GM03348 (cell line): ENCODE measurements at regions not wholly inside any gene's neighbourhood (a gene's known extent, or its start where the extent isn't known, plus 50 kb on each side); places are given as distances from the start of the nearest gene placed in this dataset.
A peak's percentile ranks its signal among the peaks of the same experiment; 100 is the strongest.

ENCODE experiments used
- DNase-seq: peaks from one replicate; pipeline ENCODE4 v3.0.0; 2012; ENCODE audit warnings: low spot score

- DNase-seq = no peak
Measured at GRCh38 chr20:7257692-7258466, 490.4 kb downstream of the BMP2 start.

GRCh38 chr20:7262803-7263202 is 495.3 kb downstream of the BMP2 start:
- DNase-seq = no peak

DNA sequence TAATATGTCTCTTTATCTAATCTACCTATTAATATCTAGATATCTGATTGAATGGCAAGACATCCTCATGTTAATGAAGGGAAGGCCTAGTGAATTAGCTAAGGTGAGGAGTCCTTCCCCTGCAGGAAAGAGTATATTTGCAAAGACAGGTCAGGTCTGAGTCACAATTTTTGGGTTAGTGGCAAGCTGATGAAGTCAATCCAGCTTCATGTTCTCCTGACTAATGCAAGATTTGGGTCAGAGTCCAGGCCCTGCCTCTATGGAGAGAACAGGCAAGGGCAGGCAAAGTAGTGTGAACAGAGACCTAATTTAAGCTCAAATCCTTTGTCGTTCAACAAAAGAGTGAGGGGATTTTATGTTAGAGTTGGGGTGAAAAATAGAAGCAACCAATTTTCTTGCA is 496.7 kb downstream of the BMP2 start:
- DNase-seq = no peak

- DNase-seq = no peak
Measured at GRCh38 chr20:7269452-7269851, 502.0 kb downstream of the BMP2 start.

GRCh38 chr20:7272512-7272911 is 505.0 kb downstream of the BMP2 start:
- no peak for DNase-seq

GRCh38 chr20:7274870-7275269 is 507.4 kb downstream of the BMP2 start:
- no peak for DNase-seq

- no peak for DNase-seq
Measured at GRCh38 chr20:7275645-7276237, 508.3 kb downstream of the BMP2 start.

- DNase-seq = peak; percentile 70
Measured at GRCh38 chr20:7285918-7286556, 518.6 kb downstream of the BMP2 start.

DNA sequence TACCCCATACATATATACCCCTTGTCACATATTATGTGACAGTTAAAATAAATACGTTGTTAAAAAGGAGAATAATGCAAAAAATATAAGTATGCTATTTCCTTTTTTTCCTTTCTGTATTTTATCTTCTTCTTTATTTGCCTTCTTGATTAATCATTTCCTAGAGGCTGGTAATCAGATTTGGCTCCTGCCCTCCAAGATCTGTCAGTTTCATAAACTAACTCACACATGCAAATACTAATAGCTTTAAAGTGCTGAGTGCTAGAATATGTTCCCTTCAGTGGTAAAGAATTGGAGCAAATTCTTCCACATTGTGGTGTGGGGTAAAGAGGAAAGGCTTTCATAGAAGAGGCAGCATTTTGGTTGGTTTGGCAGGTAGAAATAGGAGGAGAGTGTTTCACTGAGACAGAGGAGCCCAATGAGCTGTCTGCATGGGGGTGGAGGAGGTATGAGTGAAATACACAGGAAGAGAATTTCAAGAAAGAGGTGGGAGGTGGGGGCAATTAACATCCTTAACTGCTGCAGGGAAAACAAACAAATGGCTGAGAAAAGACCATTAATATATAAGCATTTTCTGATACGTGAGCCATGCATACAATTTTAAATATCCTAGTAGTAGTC is 523.9 kb downstream of the BMP2 start:
- no peak for DNase-seq

GRCh38 chr20:7291946-7292345 is 524.5 kb downstream of the BMP2 start:
- DNase-seq = no peak

- no peak for DNase-seq
Measured at GRCh38 chr20:7294816-7295360, 527.4 kb downstream of the BMP2 start.

- DNase-seq = no peak
Measured at GRCh38 chr20:7301807-7302206, 534.3 kb downstream of the BMP2 start.

DNA sequence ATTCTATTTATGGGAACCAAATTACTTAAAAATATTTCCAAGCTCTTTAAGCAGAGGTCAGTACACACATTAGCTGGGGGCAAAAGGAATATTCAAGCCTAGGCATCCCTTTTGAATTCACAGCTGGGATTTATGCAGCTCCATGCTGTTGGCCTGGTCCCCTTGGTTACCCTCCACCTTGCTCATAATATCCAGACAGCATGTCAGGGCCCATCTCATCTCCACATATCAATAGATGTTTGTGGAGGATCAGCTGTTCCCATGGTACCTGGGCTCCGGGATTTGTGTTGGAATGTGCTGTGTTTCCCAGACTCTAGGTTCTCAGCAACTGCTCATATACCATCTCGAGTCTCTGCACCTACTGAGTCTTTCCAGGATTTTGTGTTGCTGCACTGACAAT is 534.8 kb downstream of the BMP2 start:
- DNase-seq = no peak

- DNase-seq = no peak
Measured at GRCh38 chr20:7305976-7306375, 538.5 kb downstream of the BMP2 start.

- DNase-seq = no peak
Measured at GRCh38 chr20:7308163-7308562, 540.7 kb downstream of the BMP2 start.

DNA sequence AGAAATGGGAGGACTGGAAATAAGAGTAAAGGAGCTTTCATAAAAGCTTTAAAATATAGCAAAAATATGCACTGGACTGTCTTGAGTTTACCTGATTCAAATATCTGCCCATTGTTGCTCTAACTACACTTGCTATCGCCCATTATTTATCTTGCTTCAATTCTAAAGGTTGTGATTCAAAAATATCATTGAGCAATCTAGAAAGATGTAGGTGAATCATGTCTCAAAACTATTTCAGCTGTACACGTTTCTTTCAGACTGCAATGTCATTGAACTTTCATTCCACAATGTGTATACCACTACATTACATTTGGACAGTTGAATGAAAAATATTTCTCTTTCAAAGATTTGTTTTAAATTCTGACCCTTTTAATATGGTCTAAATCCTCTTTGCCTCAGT is 545.6 kb downstream of the BMP2 start:
- no peak for DNase-seq

GRCh38 chr20:7323957-7324356 is 556.5 kb downstream of the BMP2 start:
- no peak for DNase-seq

GRCh38 chr20:7327810-7328209 is 560.3 kb downstream of the BMP2 start:
- DNase-seq = no peak

DNA sequence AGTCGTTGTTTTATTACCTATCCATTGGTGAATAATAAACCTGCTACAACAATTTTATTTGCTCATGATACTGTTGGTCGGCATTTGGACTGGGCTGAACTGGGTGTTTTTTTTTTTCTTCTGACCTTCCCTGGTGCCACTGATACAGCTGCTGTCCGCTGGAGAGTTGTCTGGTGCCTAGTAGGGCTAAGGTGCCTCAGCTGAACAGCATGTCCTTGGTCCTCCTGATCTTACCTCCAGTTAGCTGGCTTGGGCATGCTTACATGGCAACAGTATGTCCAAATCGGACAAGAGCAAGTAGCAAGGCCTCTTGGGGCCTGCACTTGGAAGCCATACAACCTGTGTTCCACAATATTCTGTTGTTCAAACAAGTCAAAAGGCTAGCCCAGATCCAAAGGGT is 563.4 kb downstream of the BMP2 start:
- no peak for DNase-seq

GRCh38 chr20:7332169-7332568 is 564.7 kb downstream of the BMP2 start:
- DNase-seq = no peak

- no peak for DNase-seq
Measured at GRCh38 chr20:7333841-7334240, 566.4 kb downstream of the BMP2 start.

- DNase-seq = no peak
Measured at GRCh38 chr20:7346026-7346425, 578.5 kb downstream of the BMP2 start.

GRCh38 chr20:7346562-7346961 is 579.1 kb downstream of the BMP2 start:
- no peak for DNase-seq
